ENCODE measurements at regions not wholly inside any gene's neighbourhood (a gene's known extent, or its start where the extent isn't known, plus 50 kb on each side); places are given as distances from the start of the nearest gene placed in this dataset.

GRCh38 chr4:87910795-87911194, 64.7 kb upstream of the SPP1 start:
- no peak overlapping the region for H3K4me3 ChIP-seq (ENCODE audit: insufficient read depth, low read depth, low read length)
- no peak overlapping the region for H3K4me2 ChIP-seq (ENCODE audit: low read depth, low read length)
- DNase-seq (no peak), ATAC-seq (ENCODE audit: low read depth) (no peak)
- H2AK5ac ChIP-seq (ENCODE audit: low read depth, low read length), result no peak overlapping the region
- TF ChIP-seq NFE2L2 (IDR thresholded peaks at IDR 0.05; ENCODE audit: low read depth, low read length), result no peak
- TF ChIP-seq CHD1 (IDR thresholded peaks at IDR 0.05; ENCODE audit: low read depth, low read length), result no peak
- H4K5ac ChIP-seq (ENCODE audit: low read depth, low read length), result no peak overlapping the region
- H3K9ac ChIP-seq (ENCODE audit: low read depth, low read length), result no peak overlapping the region
- no peaks in the 10 kb centered on the region for H3K36me3 ChIP-seq (ENCODE audit: control insufficient read depth, insufficient read depth, low read length)
- no peak overlapping the region for H4K8ac ChIP-seq (ENCODE audit: low read depth in 2 of 2, low read length in 2 of 2)
- BruUV-seq (replicated peaks), result no TSS peak
- H3K79me1 ChIP-seq (ENCODE audit: low read depth in 1 of 2, low read length in 2 of 2), result no peaks in the 10 kb centered on the region
- no peak overlapping the region for H2BK15ac ChIP-seq (ENCODE audit: low read depth, low read length)
- H4K20me1 ChIP-seq (ENCODE audit: insufficient read depth, low read length), result no peaks in the 10 kb centered on the region
- no peak overlapping the region for H3K18ac ChIP-seq (ENCODE audit: low read depth, low read length)
- no peak overlapping the region for H3K23ac ChIP-seq (ENCODE audit: low read depth, low read length)
- no peaks in the 10 kb centered on the region for H3K9me1 ChIP-seq (ENCODE audit: insufficient read depth, low read length)
- H2AFZ ChIP-seq (replicated peaks; ENCODE audit: low read length, poor library complexity), result no peak overlapping the region
- H3K4ac ChIP-seq (ENCODE audit: low read depth, low read length), result no peak overlapping the region
- intact Hi-C loops (cut with micrococcal nuclease) (no loop called here), dilution Hi-C loops (cut with HindIII; ENCODE audit: low sequenced_read_pairs, unreplicated experiment) (no loop called here), in situ Hi-C loops (cut with MboI; ENCODE audit: low sequenced_read_pairs) (no loop called here)
- no peak overlapping the region for H2AK9ac ChIP-seq (replicated peaks; ENCODE audit: low read depth, low read length, poor library complexity)
- no peak overlapping the region for H3K27ac ChIP-seq (ENCODE audit: insufficient read depth, low read length)
- H2BK5ac ChIP-seq (ENCODE audit: low read depth, low read length, poor library complexity, severe bottlenecking), result no peak overlapping the region
- no peak overlapping the region for H2BK20ac ChIP-seq (ENCODE audit: low read depth, low read length)
- ChIA-PET POLR2A (ENCODE audit: unreplicated experiment) (no interaction called here), CTCF (no interaction called here)
- H3K9me3 ChIP-seq (ENCODE audit: control insufficient read depth, insufficient read depth, low read length), result no peaks in the 10 kb centered on the region
- no peak overlapping the region for H3K14ac ChIP-seq (replicated peaks; ENCODE audit: low read depth, low read length)
- no peaks in the 10 kb centered on the region for H3K4me1 ChIP-seq (ENCODE audit: control insufficient read depth, insufficient read depth, low read length)
- no peak overlapping the region for H3K56ac ChIP-seq (ENCODE audit: extremely low read depth, insufficient read depth, low read length)
- no peak overlapping the region for H2BK120ac ChIP-seq (ENCODE audit: low read depth, low read length)
- H4K91ac ChIP-seq (ENCODE audit: insufficient read depth, low read depth, low read length), result no peak overlapping the region
- WGBS, 2 experiments (ENCODE audit: extremely low coverage in 2 of 2, insufficient read length in 1 of 2), result no CpG with 5 or more reads among the region's 5 CpGs
- H3K27me3 ChIP-seq (ENCODE audit: control insufficient read depth, insufficient read depth, low read length), result peaks cover 10% of the 10 kb centered on the region; the same call in 1 of the 2 replicates

Measured in IMR-90 (cell line).